HG03432 (cell line): ENCODE measurements at regions not wholly inside any gene's neighbourhood (a gene's known extent, or its start where the extent isn't known, plus 50 kb on each side); places are given as distances from the start of the nearest gene placed in this dataset.

ENCODE experiments used
- ATAC-seq: cut with Tn5 transposase; IDR thresholded peaks from one replicate; pipeline ENCODE4 v1.9.1; 2021; ENCODE audit warnings: mild to moderate bottlenecking, moderate library complexity; ENCODE audit not compliant: unreplicated experiment

- ATAC-seq: no peak
These were observed 350.3 kb downstream of the TUSC7 start for GRCh38 chr3:117059956-117060270.

GRCh38 chr3:117063930-117064329 is 354.4 kb downstream of the TUSC7 start:
- no peak for ATAC-seq

- no peak for ATAC-seq
These were observed 358.7 kb downstream of the TUSC7 start for GRCh38 chr3:117068301-117068700.

GRCh38 chr3:117074826-117075225 is 365.2 kb downstream of the TUSC7 start:
- no peak for ATAC-seq

- ATAC-seq: no peak
These were observed 370.4 kb downstream of the TUSC7 start for GRCh38 chr3:117079997-117080396.

GRCh38 chr3:117080872-117081271 is 371.3 kb downstream of the TUSC7 start:
- no peak for ATAC-seq

GRCh38 chr3:117084277-117084676 is 374.7 kb downstream of the TUSC7 start:
- ATAC-seq: no peak

- no peak for ATAC-seq
These were observed 375.2 kb downstream of the TUSC7 start for GRCh38 chr3:117084739-117085270.

GRCh38 chr3:117091676-117092075 is 382.1 kb downstream of the TUSC7 start:
- ATAC-seq: no peak

GRCh38 chr3:117096549-117096948 is 387.0 kb downstream of the TUSC7 start:
- no peak for ATAC-seq

- ATAC-seq: no peak
These were observed 387.8 kb downstream of the TUSC7 start for GRCh38 chr3:117097351-117097750.

- no peak for ATAC-seq
These were observed 392.1 kb downstream of the TUSC7 start for GRCh38 chr3:117101697-117102096.

GRCh38 chr3:117102426-117102825 is 392.8 kb downstream of the TUSC7 start:
- no peak for ATAC-seq

GRCh38 chr3:117103675-117104074 is 394.1 kb downstream of the TUSC7 start:
- no peak for ATAC-seq

- ATAC-seq: no peak
These were observed 394.8 kb downstream of the TUSC7 start for GRCh38 chr3:117104381-117104780.

GRCh38 chr3:117104792-117105191 is 395.2 kb downstream of the TUSC7 start:
- no peak for ATAC-seq

GRCh38 chr3:117105686-117106085 is 396.1 kb downstream of the TUSC7 start:
- ATAC-seq: no peak

- ATAC-seq: no peak
These were observed 396.8 kb downstream of the TUSC7 start for GRCh38 chr3:117106396-117106795.

GRCh38 chr3:117107946-117108345 is 398.4 kb downstream of the TUSC7 start:
- ATAC-seq: no peak

- ATAC-seq: no peak
These were observed 399.6 kb downstream of the TUSC7 start for GRCh38 chr3:117109178-117109577.

GRCh38 chr3:117114517-117115265 is 405.1 kb downstream of the TUSC7 start:
- no peak for ATAC-seq

- ATAC-seq: no peak
These were observed 407.8 kb downstream of the TUSC7 start for GRCh38 chr3:117117188-117117936.
